Vagina (tissue), 2 donors: ENCODE measurements at regions not wholly inside any gene's neighbourhood (a gene's known extent, or its start where the extent isn't known, plus 50 kb on each side); places are given as distances from the start of the nearest gene placed in this dataset.

ENCODE experiments used
- DNase-seq, 2 donors: peaks; one replicate each; pipeline ENCODE4 v3.0.0-alpha.2; 2017; ENCODE audit errors: extremely low spot score in 2 of 2
- H3K27ac ChIP-seq: fragments of 200-600 bp; sonication (generic); one replicate; pipeline ENCODE4 v1.5.1; 2019
- H3K27me3 ChIP-seq: fragments of 200-600 bp; sonication (generic); one replicate; pipeline ENCODE4 v1.5.1; 2019
- H3K36me3 ChIP-seq, 2 donors: fragments of 200-600 bp; sonication (generic); one replicate each; pipeline ENCODE4 v1.5.1; 2017 to 2019
- H3K4me1 ChIP-seq: fragments of 200-600 bp; sonication (generic); one replicate; pipeline ENCODE4 v1.5.1; 2019
- H3K4me3 ChIP-seq, 2 donors: fragments of 200-600 bp; sonication (generic); 1 replicate in 1 of 2; 2 replicates in 1 of 2; pipeline ENCODE4 v1.5.1; 2016 to 2019
- H3K9me3 ChIP-seq: fragments of 200-600 bp; sonication (generic); one replicate; pipeline ENCODE4 v1.5.1; 2019
- POLR2A ChIP-seq, 2 donors: fragments of 450-650 bp; IDR thresholded peaks; one replicate each; pipeline ENCODE4 v1.6.1; 2017; ENCODE audit warnings: antibody characterized with exemption in 2 of 2, mild to moderate bottlenecking in 2 of 2, moderate library complexity in 2 of 2
- POLR2AphosphoS5 ChIP-seq, 2 donors: sonication (generic); formaldehyde crosslinking; IDR thresholded peaks; one replicate each; pipeline ENCODE4 v1.9.0; 2017; ENCODE audit warnings: antibody characterized with exemption in 2 of 2, mild to moderate bottlenecking in 2 of 2, low read depth in 1 of 2; ENCODE audit not compliant: insufficient read depth in 1 of 2
- intact Hi-C: fragments of 100-400 bp; cut with DNase I; formaldehyde crosslinking; loops from one replicate; pipeline ENCODE4 v1.15.1; 2023
- TF ChIP-seq, protein P1 (sequence below), 3 experiments: fragments of 450-650 bp in 2 of 3; fragments of 200-600 bp in 1 of 3; sonication (generic) in 1 of 3; IDR thresholded peaks; one replicate each; pipeline ENCODE4 v1.5.1; 2017 to 2019; ENCODE audit warnings: antibody characterized with exemption in 3 of 3, mild to moderate bottlenecking in 2 of 3, moderate library complexity in 2 of 3

DNA sequence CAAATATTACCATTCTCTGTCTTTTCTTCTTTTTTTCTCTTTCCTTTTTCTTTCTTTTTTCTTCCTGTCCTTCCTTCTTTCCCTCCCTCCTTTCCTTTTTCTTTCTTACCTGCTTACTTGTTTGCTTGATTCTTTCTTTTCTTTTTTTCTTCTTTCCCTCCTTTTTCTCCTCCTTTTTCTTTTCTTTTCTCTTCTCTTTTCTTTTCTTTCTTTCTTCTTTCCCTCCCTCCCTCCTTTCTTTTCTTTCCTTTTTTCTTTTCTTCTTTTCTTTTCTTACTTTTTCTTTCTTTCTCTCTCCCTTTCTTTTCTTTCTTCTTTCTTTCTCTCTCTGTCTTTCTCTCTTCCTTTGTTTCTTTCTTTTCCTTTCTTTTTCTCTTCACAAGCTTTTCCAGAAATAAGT is 697.4 kb upstream of the ADGRL3 start:
- intact Hi-C loops, result loop anchor here (5.0 kb wide), 1 partner anchor 1190 kb away; no protein-coding TSS in a partner anchor
- no peaks in the 10 kb centered on the region for H3K27me3 ChIP-seq
- no peak overlapping the region for H3K4me3 ChIP-seq
- no peak overlapping the region for H3K27ac ChIP-seq
- no peak for DNase-seq
- no peaks in the 10 kb centered on the region for H3K4me1 ChIP-seq
- no peaks in the 10 kb centered on the region for H3K9me3 ChIP-seq
- TF ChIP-seq POLR2AphosphoS5 (IDR thresholded peaks at IDR 0.05; ENCODE audit: insufficient read depth in 1 of 2, low read depth in 1 of 2) (no peak), POLR2A (IDR thresholded peaks at IDR 0.05) (no peak)
- TF ChIP-seq, protein P1, sequence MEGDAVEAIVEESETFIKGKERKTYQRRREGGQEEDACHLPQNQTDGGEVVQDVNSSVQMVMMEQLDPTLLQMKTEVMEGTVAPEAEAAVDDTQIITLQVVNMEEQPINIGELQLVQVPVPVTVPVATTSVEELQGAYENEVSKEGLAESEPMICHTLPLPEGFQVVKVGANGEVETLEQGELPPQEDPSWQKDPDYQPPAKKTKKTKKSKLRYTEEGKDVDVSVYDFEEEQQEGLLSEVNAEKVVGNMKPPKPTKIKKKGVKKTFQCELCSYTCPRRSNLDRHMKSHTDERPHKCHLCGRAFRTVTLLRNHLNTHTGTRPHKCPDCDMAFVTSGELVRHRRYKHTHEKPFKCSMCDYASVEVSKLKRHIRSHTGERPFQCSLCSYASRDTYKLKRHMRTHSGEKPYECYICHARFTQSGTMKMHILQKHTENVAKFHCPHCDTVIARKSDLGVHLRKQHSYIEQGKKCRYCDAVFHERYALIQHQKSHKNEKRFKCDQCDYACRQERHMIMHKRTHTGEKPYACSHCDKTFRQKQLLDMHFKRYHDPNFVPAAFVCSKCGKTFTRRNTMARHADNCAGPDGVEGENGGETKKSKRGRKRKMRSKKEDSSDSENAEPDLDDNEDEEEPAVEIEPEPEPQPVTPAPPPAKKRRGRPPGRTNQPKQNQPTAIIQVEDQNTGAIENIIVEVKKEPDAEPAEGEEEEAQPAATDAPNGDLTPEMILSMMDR (IDR thresholded peaks at IDR 0.05), result no peak
- no peaks in the 10 kb centered on the region for H3K36me3 ChIP-seq

DNA sequence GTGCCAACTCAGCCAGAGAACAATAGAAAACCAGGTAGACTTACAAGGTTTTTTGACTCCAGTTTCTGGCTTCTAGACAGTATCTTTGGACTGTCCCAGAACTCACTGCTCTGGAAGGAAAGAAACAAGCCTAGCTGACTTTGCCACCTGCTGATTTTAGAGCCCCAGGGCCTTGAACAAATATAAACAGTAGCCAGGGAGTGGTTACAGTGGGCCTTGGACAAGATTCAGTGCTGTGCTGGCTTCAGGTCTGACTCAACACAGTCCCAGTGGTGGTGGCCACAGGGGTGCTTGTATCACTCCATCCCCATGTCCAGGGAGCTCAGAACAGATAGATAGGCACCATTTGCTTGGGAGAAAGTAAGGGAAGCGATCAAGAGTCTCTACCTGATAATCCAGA is 694.1 kb upstream of the ADGRL3 start:
- H3K4me1 ChIP-seq, result no peaks in the 10 kb centered on the region
- H3K27ac ChIP-seq, result no peak overlapping the region
- intact Hi-C loops, result no loop called here
- no peaks in the 10 kb centered on the region for H3K36me3 ChIP-seq
- H3K9me3 ChIP-seq, result no peaks in the 10 kb centered on the region
- H3K27me3 ChIP-seq, result no peaks in the 10 kb centered on the region
- TF ChIP-seq, protein P1 (IDR thresholded peaks at IDR 0.05), result no peak
- TF ChIP-seq POLR2AphosphoS5 (IDR thresholded peaks at IDR 0.05; ENCODE audit: insufficient read depth in 1 of 2, low read depth in 1 of 2) (no peak), POLR2A (IDR thresholded peaks at IDR 0.05) (no peak)
- no peak overlapping the region for H3K4me3 ChIP-seq
- DNase-seq, result no peak

GRCh38 chr4:60522265-60522664 is 677.9 kb upstream of the ADGRL3 start:
- TF ChIP-seq, protein P1 (IDR thresholded peaks at IDR 0.05), result no peak
- TF ChIP-seq POLR2A (IDR thresholded peaks at IDR 0.05) (no peak), POLR2AphosphoS5 (IDR thresholded peaks at IDR 0.05; ENCODE audit: insufficient read depth in 1 of 2, low read depth in 1 of 2) (no peak)
- Histone ChIP-seq H3K9me3 (no peaks in the 10 kb centered on the region), H3K36me3 (no peaks in the 10 kb centered on the region), H3K27ac (no peak overlapping the region), H3K4me1 (no peaks in the 10 kb centered on the region), H3K27me3 (no peaks in the 10 kb centered on the region), H3K4me3 (no peak overlapping the region)
- intact Hi-C loops, result no loop called here
- DNase-seq, result no peak

DNA sequence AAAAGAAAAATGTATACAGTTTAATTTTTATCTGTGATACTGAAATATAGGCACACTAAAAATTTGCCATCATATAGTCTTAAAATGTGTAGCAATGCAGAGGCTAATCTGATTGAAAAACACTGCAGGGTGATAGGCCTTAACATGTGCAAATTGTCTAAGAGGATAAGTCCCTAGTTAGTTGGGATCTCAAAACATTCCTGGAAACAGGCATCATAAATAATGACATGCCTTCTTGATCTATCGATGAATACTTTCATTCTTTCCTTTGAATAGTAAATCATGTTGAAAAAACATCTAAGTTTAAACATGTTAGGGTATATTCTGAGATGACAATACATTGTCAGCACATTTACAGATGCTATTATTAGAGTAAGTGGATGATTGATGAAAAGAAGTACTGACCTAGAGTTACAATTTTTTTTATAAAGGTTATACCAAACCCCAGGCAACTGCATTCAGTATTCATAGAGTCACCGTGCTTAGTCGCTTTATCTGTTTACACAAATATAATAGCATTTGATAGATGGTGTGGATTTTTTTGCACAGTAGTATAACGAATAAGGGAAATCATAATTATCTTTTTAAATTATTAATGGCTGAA is 668.2 kb upstream of the ADGRL3 start:
- H3K27me3 ChIP-seq, result no peaks in the 10 kb centered on the region
- no peak for TF ChIP-seq POLR2AphosphoS5 (IDR thresholded peaks at IDR 0.05; ENCODE audit: insufficient read depth in 1 of 2, low read depth in 1 of 2)
- TF ChIP-seq, protein P1 (IDR thresholded peaks at IDR 0.05), result no peak
- no peak overlapping the region for H3K27ac ChIP-seq
- no peaks in the 10 kb centered on the region for H3K36me3 ChIP-seq
- intact Hi-C loops, result no loop called here
- H3K4me1 ChIP-seq, result no peaks in the 10 kb centered on the region
- no peaks in the 10 kb centered on the region for H3K9me3 ChIP-seq
- no peak for DNase-seq
- H3K4me3 ChIP-seq, result no peak overlapping the region

DNA sequence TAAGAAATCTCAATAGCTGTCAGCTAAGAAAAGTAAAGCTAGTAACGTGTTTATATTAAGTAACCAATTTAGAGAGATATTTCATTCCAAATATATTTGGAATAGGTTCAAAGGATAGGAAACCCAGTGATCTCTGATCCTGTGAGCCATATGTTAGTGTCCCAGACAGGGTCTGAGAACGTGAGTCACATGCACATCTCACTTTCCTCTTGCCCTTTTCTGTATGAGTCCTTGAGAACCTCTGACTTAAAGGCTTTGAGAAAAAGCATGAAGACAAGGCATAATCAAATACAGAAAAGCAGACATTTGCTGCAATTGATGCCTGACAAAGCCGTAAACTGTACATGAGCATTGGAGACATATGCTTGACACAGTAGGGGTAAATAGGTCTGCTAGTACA is 655.1 kb upstream of the ADGRL3 start:
- TF ChIP-seq POLR2A (IDR thresholded peaks at IDR 0.05) (no peak), POLR2AphosphoS5 (IDR thresholded peaks at IDR 0.05; ENCODE audit: insufficient read depth in 1 of 2, low read depth in 1 of 2) (no peak)
- TF ChIP-seq, protein P1 (IDR thresholded peaks at IDR 0.05), result no peak
- Histone ChIP-seq H3K4me3 (no peak overlapping the region), H3K27ac (no peak overlapping the region), H3K4me1 (no peaks in the 10 kb centered on the region), H3K27me3 (no peaks in the 10 kb centered on the region), H3K36me3 (no peaks in the 10 kb centered on the region), H3K9me3 (no peaks in the 10 kb centered on the region)
- no peak for DNase-seq
- intact Hi-C loops, result no loop called here
